ENCODE measurements at regions not wholly inside any gene's neighbourhood (a gene's known extent, or its start where the extent isn't known, plus 50 kb on each side); places are given as distances from the start of the nearest gene placed in this dataset.

- TF ChIP-seq CTCF (IDR thresholded peaks at IDR 0.05; ENCODE audit: poor library complexity) (no peak), EZH2 (IDR thresholded peaks at IDR 0.05; ENCODE audit: borderline replicate concordance) (no peak), EZH2phosphoT487 (IDR thresholded peaks at IDR 0.05; ENCODE audit: low read depth, severe bottlenecking, unreplicated experiment) (no peak)
Observed at GRCh38 chr2:57855212-57855611, 191.4 kb upstream of the VRK2 start.

Measured in hepatocyte (in vitro differentiated cells).